ENCODE measurements at regions not wholly inside any gene's neighbourhood (a gene's known extent, or its start where the extent isn't known, plus 50 kb on each side); places are given as distances from the start of the nearest gene placed in this dataset.

DNA sequence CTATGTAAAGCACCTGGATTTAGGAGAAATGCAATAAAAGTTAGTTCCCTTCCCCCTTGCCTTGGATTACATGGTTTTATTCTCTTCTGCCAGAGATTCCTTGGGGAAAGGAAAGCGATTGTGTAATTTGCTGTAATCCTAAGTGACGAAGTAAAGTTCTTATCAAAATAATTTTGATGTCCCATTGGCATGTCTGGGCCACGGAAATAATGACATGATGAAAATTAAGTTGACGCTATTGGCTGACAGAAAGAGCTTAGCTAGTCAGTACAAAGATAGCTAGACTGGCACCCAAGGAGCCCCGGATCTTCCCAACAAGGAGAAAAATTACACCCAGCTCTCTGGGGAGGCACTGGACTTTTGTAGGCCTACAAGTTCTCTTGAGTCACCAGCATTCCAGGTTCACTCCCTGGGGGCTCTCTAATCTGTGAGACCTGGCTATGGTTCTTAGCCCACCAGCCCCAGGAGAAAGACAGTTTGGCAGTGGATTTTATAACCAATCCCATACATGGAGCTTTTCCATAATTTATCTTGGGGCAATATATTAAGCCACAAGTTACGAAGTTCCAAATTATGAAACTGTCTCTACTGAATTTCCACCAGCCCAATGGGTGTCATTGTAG is 59.9 kb downstream of the FOXA2 start:
- TF ChIP-seq SPI1 (IDR thresholded peaks at IDR 0.05; ENCODE audit: borderline replicate concordance, low read depth): no peak
- TF ChIP-seq CTCF (IDR thresholded peaks at IDR 0.05; ENCODE audit: insufficient read depth, low read length): no peak
- no peak for TF ChIP-seq POLR2AphosphoS5 (IDR thresholded peaks at IDR 0.05; ENCODE audit: low read depth)
- DNase-seq (ENCODE audit: low read depth in 1 of 2, low spot score in 1 of 2): no peak

DNA sequence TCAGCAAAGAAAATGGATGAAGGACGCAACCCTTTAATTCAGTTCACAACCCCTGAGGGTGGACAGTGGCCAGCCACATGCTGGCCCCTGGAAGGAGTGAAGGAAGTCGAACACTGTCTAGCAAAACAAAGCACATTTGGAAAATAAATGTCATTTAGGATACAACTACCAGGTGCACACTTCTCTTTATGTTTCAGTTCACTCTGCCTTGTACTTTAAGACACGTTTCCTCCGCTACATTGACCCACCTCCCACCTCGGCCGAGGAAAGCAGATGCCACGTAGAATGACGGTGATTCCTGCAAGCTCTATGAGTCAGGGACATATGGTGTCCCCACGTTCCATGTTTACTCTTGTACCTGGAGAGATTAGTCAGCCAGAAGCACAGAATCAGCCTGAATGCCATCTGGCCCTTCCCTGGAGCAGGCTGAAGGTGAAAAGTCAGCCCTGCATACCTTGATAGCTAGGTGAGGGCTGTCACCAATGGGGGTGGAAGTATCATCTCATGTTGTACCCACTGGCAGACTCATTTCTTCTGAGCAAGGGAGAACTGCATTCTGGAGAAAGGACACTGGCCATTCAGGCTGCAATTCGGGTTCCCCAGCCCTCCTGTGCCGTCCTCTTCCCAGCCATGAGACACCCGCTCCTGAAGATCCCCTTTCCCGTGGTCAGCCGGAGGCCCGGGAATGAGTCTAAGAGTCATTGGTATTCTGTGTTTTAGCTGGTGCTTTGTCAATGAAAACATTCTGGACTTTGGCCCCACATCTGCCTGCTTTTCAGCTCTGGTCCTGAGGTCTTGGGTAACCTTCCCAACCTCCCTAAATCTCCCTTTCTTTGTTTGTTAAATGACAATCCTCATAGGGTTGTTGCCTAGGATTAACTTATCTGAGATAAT is 60.6 kb downstream of the FOXA2 start:
- Histone ChIP-seq H3K4me3 (replicated peaks; ENCODE audit: insufficient read depth, low read length) (no peak overlapping the region), H3K27ac (replicated peaks) (no peak overlapping the region), H3K27me3 (ENCODE audit: insufficient read depth, poor library complexity, severe bottlenecking) (no peaks in the 10 kb centered on the region)
- no peak for DNase-seq (ENCODE audit: low read depth in 1 of 2, low spot score in 1 of 2)
- no peak for TF ChIP-seq GABPA (IDR thresholded peaks at IDR 0.05; ENCODE audit: low read depth)
- no peak for TF ChIP-seq SPI1 (IDR thresholded peaks at IDR 0.05; ENCODE audit: borderline replicate concordance, low read depth)
- TF ChIP-seq CTCF (IDR thresholded peaks at IDR 0.05; ENCODE audit: insufficient read depth, low read length): no peak
- no peak for TF ChIP-seq POLR2AphosphoS5 (IDR thresholded peaks at IDR 0.05; ENCODE audit: low read depth)
- TF ChIP-seq REST (IDR thresholded peaks at IDR 0.05; ENCODE audit: insufficient replicate concordance, low read depth): no peak

More for the DNA sequence above, 59.9 kb downstream of the FOXA2 start:
- Histone ChIP-seq H3K27me3 (ENCODE audit: insufficient read depth, poor library complexity, severe bottlenecking) (no peaks in the 10 kb centered on the region), H3K4me3 (replicated peaks; ENCODE audit: insufficient read depth, low read length) (no peak overlapping the region), H3K27ac (replicated peaks) (no peak overlapping the region)

DNA sequence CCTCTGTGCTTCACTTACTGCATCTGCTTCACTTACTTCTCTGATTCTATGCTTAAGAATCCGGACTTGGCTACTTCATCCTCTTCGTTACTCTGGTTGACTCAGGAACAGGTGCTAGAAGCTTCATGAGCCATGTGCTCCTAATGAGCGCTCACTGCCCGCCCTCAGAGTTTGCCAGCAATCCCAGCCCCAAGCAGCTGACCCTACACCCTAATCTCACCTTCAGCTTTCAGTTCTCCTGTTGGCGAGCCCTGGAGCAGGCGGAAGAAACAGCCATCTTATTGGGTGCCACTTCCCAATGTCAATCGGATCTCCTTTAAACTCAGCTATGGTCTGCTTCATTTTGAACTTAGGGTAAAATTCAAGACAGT is 61.3 kb downstream of the FOXA2 start:
- no peak overlapping the region for H3K27ac ChIP-seq (replicated peaks)
- no peaks in the 10 kb centered on the region for H3K27me3 ChIP-seq (ENCODE audit: insufficient read depth, poor library complexity, severe bottlenecking)
- TF ChIP-seq CTCF (IDR thresholded peaks at IDR 0.05; ENCODE audit: insufficient read depth, low read length) (no peak), POLR2AphosphoS5 (IDR thresholded peaks at IDR 0.05; ENCODE audit: low read depth) (no peak), REST (IDR thresholded peaks at IDR 0.05; ENCODE audit: insufficient replicate concordance, low read depth) (no peak), GABPA (IDR thresholded peaks at IDR 0.05; ENCODE audit: low read depth) (no peak), SPI1 (IDR thresholded peaks at IDR 0.05; ENCODE audit: borderline replicate concordance, low read depth) (no peak)
- no peak overlapping the region for H3K4me3 ChIP-seq (replicated peaks; ENCODE audit: insufficient read depth, low read length)
- DNase-seq (ENCODE audit: low read depth in 1 of 2, low spot score in 1 of 2): no peak

All from HL-60 (cell line).